ENCODE measurements at regions not wholly inside any gene's neighbourhood (a gene's known extent, or its start where the extent isn't known, plus 50 kb on each side); places are given as distances from the start of the nearest gene placed in this dataset.

DNA sequence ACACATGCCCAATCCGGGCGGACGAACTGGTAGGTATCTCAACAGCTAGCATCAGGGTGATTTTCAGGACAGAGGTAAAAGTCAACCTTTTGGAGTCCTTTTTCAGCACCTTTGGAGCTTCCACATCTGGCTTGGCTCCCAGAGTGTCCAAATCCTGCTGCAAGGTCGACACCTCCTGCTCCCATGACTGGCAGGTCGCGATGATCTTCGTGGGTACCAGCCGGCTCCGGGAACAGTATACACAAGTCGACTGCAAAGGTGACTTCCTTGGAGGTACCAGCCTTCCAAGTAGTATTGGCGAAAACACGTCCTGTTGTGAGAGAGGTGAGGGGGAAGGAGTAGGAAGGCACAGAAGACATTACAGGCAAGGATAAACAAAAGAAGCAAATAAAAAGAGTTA is 672.7 kb downstream of the TMEM121 start:
- no peak overlapping the region for H3K4me3 Mint-ChIP-seq (ENCODE audit: low read depth)
- H3K9me3 Mint-ChIP-seq (ENCODE audit: low read depth), result peaks cover 61% of the 10 kb centered on the region
- H3K4me1 Mint-ChIP-seq (ENCODE audit: low read depth), result no peaks in the 10 kb centered on the region
- DNase-seq (ENCODE audit: low spot score, unreplicated experiment), result no peak
- H3K27ac Mint-ChIP-seq, result no peak overlapping the region
- no peaks in the 10 kb centered on the region for H3K27me3 Mint-ChIP-seq
- H3K36me3 Mint-ChIP-seq (ENCODE audit: insufficient read depth), result peaks cover 2% of the 10 kb centered on the region
- TF ChIP-seq, protein P1, sequence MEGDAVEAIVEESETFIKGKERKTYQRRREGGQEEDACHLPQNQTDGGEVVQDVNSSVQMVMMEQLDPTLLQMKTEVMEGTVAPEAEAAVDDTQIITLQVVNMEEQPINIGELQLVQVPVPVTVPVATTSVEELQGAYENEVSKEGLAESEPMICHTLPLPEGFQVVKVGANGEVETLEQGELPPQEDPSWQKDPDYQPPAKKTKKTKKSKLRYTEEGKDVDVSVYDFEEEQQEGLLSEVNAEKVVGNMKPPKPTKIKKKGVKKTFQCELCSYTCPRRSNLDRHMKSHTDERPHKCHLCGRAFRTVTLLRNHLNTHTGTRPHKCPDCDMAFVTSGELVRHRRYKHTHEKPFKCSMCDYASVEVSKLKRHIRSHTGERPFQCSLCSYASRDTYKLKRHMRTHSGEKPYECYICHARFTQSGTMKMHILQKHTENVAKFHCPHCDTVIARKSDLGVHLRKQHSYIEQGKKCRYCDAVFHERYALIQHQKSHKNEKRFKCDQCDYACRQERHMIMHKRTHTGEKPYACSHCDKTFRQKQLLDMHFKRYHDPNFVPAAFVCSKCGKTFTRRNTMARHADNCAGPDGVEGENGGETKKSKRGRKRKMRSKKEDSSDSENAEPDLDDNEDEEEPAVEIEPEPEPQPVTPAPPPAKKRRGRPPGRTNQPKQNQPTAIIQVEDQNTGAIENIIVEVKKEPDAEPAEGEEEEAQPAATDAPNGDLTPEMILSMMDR (IDR thresholded peaks at IDR 0.05; ENCODE audit: unreplicated experiment), result no peak

GRCh38 chr14:106200541-106201315 is 674.3 kb downstream of the TMEM121 start:
- no peak for DNase-seq (ENCODE audit: low spot score, unreplicated experiment)
- no peak overlapping the region for H3K4me3 Mint-ChIP-seq (ENCODE audit: low read depth)
- H3K27me3 Mint-ChIP-seq, result no peaks in the 10 kb centered on the region
- H3K36me3 Mint-ChIP-seq (ENCODE audit: insufficient read depth), result peaks cover 5% of the 10 kb centered on the region
- no peak overlapping the region for H3K27ac Mint-ChIP-seq
- peaks cover 64% of the 10 kb centered on the region for H3K9me3 Mint-ChIP-seq (ENCODE audit: low read depth)
- TF ChIP-seq, protein P1 (IDR thresholded peaks at IDR 0.05; ENCODE audit: unreplicated experiment), result no peak
- no peaks in the 10 kb centered on the region for H3K4me1 Mint-ChIP-seq (ENCODE audit: low read depth)

DNA sequence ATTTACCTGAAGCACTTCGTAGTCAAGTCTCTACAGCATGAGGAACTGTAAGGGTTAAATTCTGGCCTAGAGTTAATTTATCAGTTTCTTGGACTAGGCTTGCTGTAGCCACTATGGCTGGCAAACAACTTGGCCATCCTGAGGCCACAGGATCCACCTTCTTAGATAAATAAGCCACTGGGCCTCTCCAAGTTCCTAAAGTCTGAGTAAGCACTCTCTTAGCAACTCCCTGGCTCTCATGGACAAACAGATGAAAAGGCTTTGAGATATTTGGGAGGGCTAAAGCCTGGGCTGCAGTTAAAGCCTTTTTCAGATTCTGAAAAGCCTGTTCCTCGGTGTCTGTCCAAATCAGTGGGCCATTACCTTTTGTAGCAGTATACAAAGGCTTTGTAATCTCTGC is 675.0 kb downstream of the TMEM121 start:
- Mint-ChIP-seq H3K4me1 (ENCODE audit: low read depth) (no peaks in the 10 kb centered on the region), H3K27ac (no peak overlapping the region), H3K9me3 (ENCODE audit: low read depth) (peaks cover 67% of the 10 kb centered on the region), H3K4me3 (ENCODE audit: low read depth) (no peak overlapping the region), H3K36me3 (ENCODE audit: insufficient read depth) (peaks cover 8% of the 10 kb centered on the region), H3K27me3 (no peaks in the 10 kb centered on the region)
- no peak for DNase-seq (ENCODE audit: low spot score, unreplicated experiment)
- TF ChIP-seq, protein P1 (IDR thresholded peaks at IDR 0.05; ENCODE audit: unreplicated experiment), result no peak

GRCh38 chr14:106203438-106203837 is 677.1 kb downstream of the TMEM121 start:
- Mint-ChIP-seq H3K4me3 (ENCODE audit: low read depth) (no peak overlapping the region), H3K4me1 (ENCODE audit: low read depth) (no peaks in the 10 kb centered on the region), H3K27me3 (no peaks in the 10 kb centered on the region), H3K27ac (no peak overlapping the region), H3K36me3 (ENCODE audit: insufficient read depth) (peaks cover 8% of the 10 kb centered on the region), H3K9me3 (ENCODE audit: low read depth) (peaks cover 68% of the 10 kb centered on the region)
- TF ChIP-seq, protein P1 (IDR thresholded peaks at IDR 0.05; ENCODE audit: unreplicated experiment), result no peak
- DNase-seq (ENCODE audit: low spot score, unreplicated experiment), result no peak

- Mint-ChIP-seq H3K27me3 (no peaks in the 10 kb centered on the region), H3K4me1 (ENCODE audit: low read depth) (no peaks in the 10 kb centered on the region), H3K36me3 (ENCODE audit: insufficient read depth) (peaks cover 11% of the 10 kb centered on the region), H3K9me3 (ENCODE audit: low read depth) (peaks cover 71% of the 10 kb centered on the region), H3K4me3 (ENCODE audit: low read depth) (no peak overlapping the region), H3K27ac (no peak overlapping the region)
- TF ChIP-seq, protein P1 (IDR thresholded peaks at IDR 0.05; ENCODE audit: unreplicated experiment), result no peak
- DNase-seq (ENCODE audit: low spot score, unreplicated experiment), result no peak
These were observed 677.7 kb downstream of the TMEM121 start for GRCh38 chr14:106204063-106204462.

All from progenitor cell of endocrine pancreas (in vitro differentiated cells).